Fibroblast of lung (primary cell): ENCODE measurements at regions not wholly inside any gene's neighbourhood (a gene's known extent, or its start where the extent isn't known, plus 50 kb on each side); places are given as distances from the start of the nearest gene placed in this dataset.
A peak's percentile ranks its signal among the peaks of the same experiment; 100 is the strongest.

Source experiments
- DNase-seq, 2 donors: peaks; one replicate each; pipeline versions ENCODE4 v3.0.0 to v3.0.0-alpha.2; 2010; ENCODE audit warnings: low read depth in 2 of 2
- H2AFZ ChIP-seq: 2 replicates; pipeline ENCODE4 v1.5.1; 2012; ENCODE audit warnings: low read length, control low read depth, inconsistent platforms
- H3K27ac ChIP-seq: 2 replicates; pipeline ENCODE4 v1.5.1; 2011; ENCODE audit warnings: low read length, control low read depth; ENCODE audit not compliant: insufficient read depth
- H3K27me3 ChIP-seq: 2 replicates; pipeline ENCODE4 v1.5.1; 2011; ENCODE audit warnings: mild to moderate bottlenecking, low read length; ENCODE audit not compliant: control insufficient read depth, insufficient read depth
- H3K36me3 ChIP-seq: 2 replicates; pipeline ENCODE4 v1.5.1; 2011; ENCODE audit warnings: low read length; ENCODE audit not compliant: control insufficient read depth, insufficient read depth
- H3K4me1 ChIP-seq: 2 replicates; pipeline ENCODE4 v1.5.1; 2011; ENCODE audit warnings: low read length; ENCODE audit not compliant: control insufficient read depth, insufficient read depth; ENCODE audit errors: extremely low read depth
- H3K4me2 ChIP-seq: 2 replicates; pipeline ENCODE4 v1.5.1; 2011; ENCODE audit warnings: low read length, control low read depth; ENCODE audit not compliant: insufficient read depth; ENCODE audit errors: extremely low read depth
- H3K4me3 ChIP-seq, 4 experiments: fragments of 200-600 bp in 1 of 4; sonication (generic) in 1 of 4; replicated peaks in 1 of 4; 2 replicates each; pipeline ENCODE4 v1.5.1; 2011 to 2016; ENCODE audit warnings: low read length in 4 of 4, low read depth in 3 of 4, mild to moderate bottlenecking in 3 of 4, control low read depth in 2 of 4, inconsistent platforms in 1 of 4, mixed read lengths in 1 of 4; ENCODE audit not compliant: insufficient read depth in 1 of 4; ENCODE audit errors: control extremely low read depth in 1 of 4
- H3K79me2 ChIP-seq: 2 replicates; pipeline ENCODE4 v1.5.1; 2012; ENCODE audit warnings: mild to moderate bottlenecking, low read length, inconsistent platforms; ENCODE audit not compliant: control insufficient read depth, insufficient read depth
- H3K9ac ChIP-seq: 2 replicates; pipeline ENCODE4 v1.5.1; 2011; ENCODE audit warnings: mild to moderate bottlenecking, low read length, control low read depth; ENCODE audit not compliant: insufficient read depth
- H3K9me3 ChIP-seq: 2 replicates; pipeline ENCODE4 v1.5.1; 2012; ENCODE audit warnings: low read depth, low read length; ENCODE audit not compliant: control insufficient read depth, insufficient read depth
- H4K20me1 ChIP-seq: 2 replicates; pipeline ENCODE4 v1.5.1; 2011; ENCODE audit warnings: low read length; ENCODE audit not compliant: control insufficient read depth, insufficient read depth; ENCODE audit errors: extremely low read depth
- EZH2 ChIP-seq: IDR thresholded peaks from 2 replicates; pipeline ENCODE4 v1.5.1; 2012; ENCODE audit warnings: low read length, control low read depth, mild to moderate bottlenecking; ENCODE audit errors: missing control alignments
- TF ChIP-seq, protein P1 (sequence below), 2 donors: IDR thresholded peaks in 1 of 2; conservative IDR thresholded peaks in 1 of 2; 1 replicate in 1 of 2; 2 replicates in 1 of 2; pipeline ENCODE4 v1.5.1; 2011 to 2012; ENCODE audit warnings: low read length in 2 of 2, control low read depth in 1 of 2, inconsistent platforms in 1 of 2, low read depth in 1 of 2, mild to moderate bottlenecking in 1 of 2

- peak in 1 of 2 donors; percentile 26 for DNase-seq
- Histone ChIP-seq H3K36me3 (no peaks in the 10 kb centered on the region), H2AFZ (no peak overlapping the region), H3K27me3 (peaks cover 3% of the 10 kb centered on the region), H3K79me2 (no peaks in the 10 kb centered on the region), H3K4me1 (no peaks in the 10 kb centered on the region), H3K4me3 (no peak overlapping the region), H3K27ac (no peak overlapping the region), H4K20me1 (no peaks in the 10 kb centered on the region), H3K4me2 (no peak overlapping the region), H3K9ac (no peak overlapping the region), H3K9me3 (no peaks in the 10 kb centered on the region)
- no peak for TF ChIP-seq EZH2
- TF ChIP-seq, protein P1, sequence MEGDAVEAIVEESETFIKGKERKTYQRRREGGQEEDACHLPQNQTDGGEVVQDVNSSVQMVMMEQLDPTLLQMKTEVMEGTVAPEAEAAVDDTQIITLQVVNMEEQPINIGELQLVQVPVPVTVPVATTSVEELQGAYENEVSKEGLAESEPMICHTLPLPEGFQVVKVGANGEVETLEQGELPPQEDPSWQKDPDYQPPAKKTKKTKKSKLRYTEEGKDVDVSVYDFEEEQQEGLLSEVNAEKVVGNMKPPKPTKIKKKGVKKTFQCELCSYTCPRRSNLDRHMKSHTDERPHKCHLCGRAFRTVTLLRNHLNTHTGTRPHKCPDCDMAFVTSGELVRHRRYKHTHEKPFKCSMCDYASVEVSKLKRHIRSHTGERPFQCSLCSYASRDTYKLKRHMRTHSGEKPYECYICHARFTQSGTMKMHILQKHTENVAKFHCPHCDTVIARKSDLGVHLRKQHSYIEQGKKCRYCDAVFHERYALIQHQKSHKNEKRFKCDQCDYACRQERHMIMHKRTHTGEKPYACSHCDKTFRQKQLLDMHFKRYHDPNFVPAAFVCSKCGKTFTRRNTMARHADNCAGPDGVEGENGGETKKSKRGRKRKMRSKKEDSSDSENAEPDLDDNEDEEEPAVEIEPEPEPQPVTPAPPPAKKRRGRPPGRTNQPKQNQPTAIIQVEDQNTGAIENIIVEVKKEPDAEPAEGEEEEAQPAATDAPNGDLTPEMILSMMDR (conservative IDR thresholded peaks at IDR 0.05 in 1 of 2, IDR thresholded peaks at IDR 0.05 in 1 of 2; ENCODE audit: low read depth in 1 of 2, low read length in 2 of 2) = no peak
These were observed 475.0 kb downstream of the HS3ST3B1 start for GRCh38 chr17:14775731-14776492.

DNA sequence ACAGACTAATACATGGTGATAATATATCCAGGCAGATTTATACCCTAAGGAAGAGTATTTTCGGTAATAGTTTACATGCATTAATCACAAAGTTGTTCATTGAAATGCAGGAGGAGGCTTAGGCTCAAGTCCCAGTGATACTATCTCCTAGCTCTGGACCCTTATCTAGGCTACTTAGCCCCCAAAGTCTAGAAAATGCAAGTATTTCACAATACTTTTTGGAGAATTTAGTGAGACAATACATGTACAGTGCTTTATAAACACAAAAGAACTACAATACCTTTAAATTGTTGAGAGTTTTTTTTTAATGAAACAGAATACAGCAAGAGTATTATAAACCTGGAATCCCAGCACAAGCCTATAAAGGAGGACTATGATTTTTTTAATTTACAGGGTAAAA lies 473.9 kb downstream of the HS3ST3B1 start:
- H3K36me3 ChIP-seq = no peaks in the 10 kb centered on the region
- H3K4me2 ChIP-seq = no peak overlapping the region
- H3K9me3 ChIP-seq = no peaks in the 10 kb centered on the region
- H3K4me1 ChIP-seq = no peaks in the 10 kb centered on the region
- DNase-seq = no peak
- no peaks in the 10 kb centered on the region for H3K79me2 ChIP-seq
- H3K4me3 ChIP-seq = no peak overlapping the region
- no peak overlapping the region for H3K27ac ChIP-seq
- TF ChIP-seq EZH2 = no peak
- TF ChIP-seq, protein P1 (conservative IDR thresholded peaks at IDR 0.05 in 1 of 2, IDR thresholded peaks at IDR 0.05 in 1 of 2; ENCODE audit: low read depth in 1 of 2, low read length in 2 of 2) = no peak
- H4K20me1 ChIP-seq = no peaks in the 10 kb centered on the region
- H3K9ac ChIP-seq = no peak overlapping the region
- peaks cover 3% of the 10 kb centered on the region for H3K27me3 ChIP-seq
- H2AFZ ChIP-seq = no peak overlapping the region

DNA sequence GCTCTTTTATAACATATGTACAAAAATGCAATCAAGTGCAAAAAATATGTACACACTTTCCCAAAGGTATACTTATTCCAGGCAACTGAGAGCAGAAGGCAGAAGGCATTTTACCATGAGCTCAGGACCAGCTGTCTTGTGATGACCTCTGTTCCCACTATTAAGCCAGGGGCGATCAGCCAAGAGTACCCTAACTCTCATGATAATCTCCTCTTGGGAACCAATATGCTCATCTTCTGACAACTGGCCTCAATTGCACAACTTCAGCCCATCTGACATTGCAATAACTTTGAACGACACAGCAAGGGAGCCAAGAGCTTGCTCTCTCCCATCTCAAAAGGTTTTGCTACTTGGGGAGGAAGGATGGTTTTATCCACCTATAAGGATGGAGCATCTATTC lies 471.9 kb downstream of the HS3ST3B1 start:
- no peak overlapping the region for H3K4me2 ChIP-seq
- H3K36me3 ChIP-seq = no peaks in the 10 kb centered on the region
- TF ChIP-seq EZH2 = no peak
- TF ChIP-seq, protein P1 (conservative IDR thresholded peaks at IDR 0.05 in 1 of 2, IDR thresholded peaks at IDR 0.05 in 1 of 2; ENCODE audit: low read depth in 1 of 2, low read length in 2 of 2) = no peak
- no peak overlapping the region for H2AFZ ChIP-seq
- no peak for DNase-seq
- H3K9me3 ChIP-seq = no peaks in the 10 kb centered on the region
- H3K79me2 ChIP-seq = no peaks in the 10 kb centered on the region
- H4K20me1 ChIP-seq = no peaks in the 10 kb centered on the region
- no peak overlapping the region for H3K4me3 ChIP-seq
- H3K27ac ChIP-seq = no peak overlapping the region
- no peaks in the 10 kb centered on the region for H3K4me1 ChIP-seq
- no peak overlapping the region for H3K9ac ChIP-seq
- H3K27me3 ChIP-seq = no peaks in the 10 kb centered on the region
